NCI-H146 (cell line): ENCODE measurements at regions not wholly inside any gene's neighbourhood (a gene's known extent, or its start where the extent isn't known, plus 50 kb on each side); places are given as distances from the start of the nearest gene placed in this dataset.

Source experiments
- DNase-seq: peaks from one replicate; lab custom pipeline; 2025; lab: John Stamatoyannopoulos, UW

DNA sequence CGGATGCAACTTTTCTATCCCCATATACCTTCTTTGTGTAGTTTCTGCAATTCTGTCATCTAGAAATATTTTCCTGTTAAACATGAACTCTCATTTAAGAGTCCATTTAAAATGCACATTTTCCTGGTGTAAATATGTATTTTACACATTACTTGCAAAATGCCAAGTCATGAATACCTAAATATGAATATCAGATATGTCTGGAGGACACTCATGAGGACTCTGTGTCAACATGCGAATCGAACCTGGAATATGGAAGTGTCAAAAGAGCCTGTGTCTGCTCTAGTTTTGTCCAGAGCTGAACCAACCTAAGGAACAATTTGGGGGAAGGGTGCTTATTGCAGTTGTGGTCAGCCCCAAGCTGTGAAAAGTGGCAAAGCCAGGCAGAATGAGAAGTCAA, 163.7 kb upstream of the CELF2 start:
- no peak for DNase-seq

DNA sequence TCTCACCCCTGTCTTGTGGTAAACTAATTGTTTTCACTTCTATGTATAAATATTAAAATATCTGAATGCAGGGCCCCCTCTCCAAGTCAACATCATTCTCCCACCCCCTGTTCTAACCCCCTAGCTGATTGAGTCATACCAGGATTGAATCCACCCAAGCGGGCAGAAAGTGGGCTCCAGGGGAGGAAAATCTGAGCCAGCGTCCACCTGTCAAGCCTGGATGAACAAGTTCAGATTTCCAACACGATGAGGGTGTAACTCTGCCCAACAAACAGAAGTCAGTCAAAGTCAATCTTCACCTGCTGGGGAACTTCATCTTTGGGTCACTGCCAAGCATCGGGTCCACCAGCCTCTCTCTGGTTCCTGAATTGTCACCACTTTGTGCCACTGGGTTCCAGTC, 162.9 kb upstream of the CELF2 start:
- DNase-seq, result no peak

DNA sequence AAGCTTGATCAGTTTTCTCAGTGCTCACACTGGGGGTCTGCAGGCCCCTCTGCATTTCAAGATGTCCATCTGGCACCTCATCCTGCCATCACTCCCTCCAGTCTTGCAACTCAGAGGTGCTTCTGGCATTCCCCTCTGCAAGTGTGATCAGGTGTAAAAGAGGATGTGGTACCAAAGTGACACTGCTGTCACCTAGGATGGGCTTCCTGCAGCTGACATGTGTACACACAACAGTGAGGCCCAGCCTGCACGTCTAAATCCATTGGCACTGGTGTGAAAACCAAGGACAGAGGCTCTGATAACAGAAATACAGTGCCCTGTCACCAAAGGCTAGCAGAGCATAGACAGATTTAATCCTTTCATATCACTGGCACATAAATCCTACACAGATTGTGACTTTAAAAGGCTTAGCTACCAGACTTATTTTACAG, 162.5 kb upstream of the CELF2 start:
- no peak for DNase-seq

DNA sequence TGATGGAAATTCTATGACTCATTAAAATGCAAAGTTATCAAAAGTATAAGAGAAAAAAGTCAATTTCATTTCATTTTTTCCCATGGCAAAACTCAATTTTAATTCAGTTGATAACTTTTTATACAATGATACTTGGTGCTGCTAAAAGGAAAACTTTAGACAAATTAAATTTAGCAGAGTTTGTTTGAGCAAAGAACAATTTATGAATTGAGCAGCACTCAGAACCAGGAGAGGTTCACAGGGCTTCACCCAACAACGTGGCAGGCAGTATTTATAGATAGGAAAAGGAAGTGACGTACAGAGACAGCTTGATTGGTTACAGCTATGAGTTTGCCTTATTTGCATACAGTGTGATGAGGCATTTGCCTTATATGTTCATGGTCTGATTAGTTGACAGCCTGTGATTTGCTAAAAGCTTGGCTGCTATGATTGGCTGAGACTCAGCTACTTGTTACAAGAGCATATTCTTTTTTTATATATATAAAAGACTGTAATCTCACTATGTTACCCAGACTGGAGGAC, 157.2 kb upstream of the CELF2 start:
- no peak for DNase-seq

DNA sequence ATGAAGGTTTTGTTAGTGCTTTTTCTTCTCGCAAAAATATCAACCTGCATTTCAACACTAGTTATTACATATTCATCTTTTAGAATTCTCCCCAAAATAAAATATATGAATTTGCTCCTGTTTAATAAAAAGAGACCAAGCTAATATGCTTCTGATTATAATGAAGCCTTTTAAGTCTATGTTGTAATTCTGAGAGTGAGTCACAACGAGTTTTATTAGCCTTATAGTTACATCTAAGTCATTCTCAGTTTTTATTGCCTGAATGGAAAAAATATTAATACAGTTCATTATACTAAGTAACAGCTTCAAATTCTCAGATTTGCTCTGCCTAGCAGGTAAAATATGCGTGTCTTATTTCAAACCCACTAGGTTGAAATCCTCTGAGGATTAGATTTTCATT, 152.4 kb upstream of the CELF2 start:
- DNase-seq, result no peak

DNA sequence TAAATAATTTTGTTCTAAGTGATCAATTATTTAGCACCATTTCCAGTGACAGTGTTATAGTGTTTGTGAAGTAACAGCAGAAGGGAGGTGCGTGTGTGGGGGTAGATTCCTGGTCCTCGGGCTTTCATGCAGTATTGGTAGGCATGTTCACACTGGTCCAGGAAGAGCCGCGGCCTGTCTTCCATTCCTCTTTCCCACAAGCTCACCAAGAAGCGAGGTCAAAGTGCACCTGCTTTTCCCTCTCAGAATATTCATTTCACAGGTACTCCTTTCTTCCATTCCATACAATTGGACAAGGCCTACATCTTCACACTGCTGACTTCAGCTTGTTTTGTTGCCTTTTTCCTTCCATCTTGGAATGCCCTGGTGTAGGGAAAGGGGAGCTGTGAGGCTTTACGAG, 151.8 kb upstream of the CELF2 start:
- DNase-seq, result no peak

DNA sequence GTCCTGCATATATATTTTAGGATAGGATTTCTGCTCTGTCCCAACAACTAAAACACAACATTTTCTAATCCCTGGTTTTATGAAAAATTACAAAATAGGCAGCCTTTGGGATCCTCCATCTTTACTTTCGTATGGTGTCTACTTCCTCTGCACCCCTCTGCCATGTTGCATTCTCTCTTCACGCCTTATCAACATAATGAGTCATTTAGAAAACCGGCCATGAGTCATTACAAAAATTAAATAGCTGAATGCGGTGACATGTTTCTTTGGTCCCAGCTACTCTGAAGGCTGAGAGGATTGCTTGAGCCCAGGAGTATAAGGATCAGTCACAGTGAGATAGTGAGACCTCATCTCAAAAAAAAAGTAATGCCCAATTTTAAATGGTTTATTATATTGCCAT, 148.1 kb upstream of the CELF2 start:
- DNase-seq, result no peak

DNA sequence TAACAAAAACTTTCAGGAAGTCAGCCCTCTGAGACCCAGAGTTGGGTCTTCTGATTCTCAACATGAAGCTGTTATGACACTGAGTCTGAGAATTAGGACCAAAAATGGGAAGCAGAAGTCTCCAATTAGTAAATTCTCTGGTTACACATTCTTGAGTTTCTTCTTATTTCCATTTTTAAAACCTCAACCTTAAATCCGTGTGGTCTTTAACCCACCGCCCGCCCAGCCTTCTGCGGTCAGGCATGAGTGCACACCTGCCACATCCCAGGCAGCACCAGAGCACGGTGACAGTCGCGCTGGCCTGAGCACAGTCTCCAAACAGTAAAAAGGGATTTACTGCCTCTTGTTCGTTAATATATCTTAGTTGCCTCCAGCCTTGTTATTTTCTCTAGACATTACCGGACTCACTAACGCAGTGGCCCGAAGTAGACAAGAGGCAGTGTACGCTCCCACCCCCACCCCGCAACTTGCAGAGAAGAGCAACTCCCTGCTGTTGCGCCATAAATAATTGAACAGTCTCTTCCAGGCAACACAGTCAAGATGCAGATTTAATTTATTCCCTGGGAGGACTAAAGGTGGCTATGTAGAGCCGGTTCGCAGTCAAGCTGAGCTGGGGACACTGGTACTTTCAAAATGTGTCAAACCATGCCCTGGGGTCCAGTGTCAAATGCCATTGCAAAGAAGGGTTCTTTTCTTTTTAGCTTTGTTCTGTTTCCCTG, 147.0 kb upstream of the CELF2 start:
- no peak for DNase-seq

DNA sequence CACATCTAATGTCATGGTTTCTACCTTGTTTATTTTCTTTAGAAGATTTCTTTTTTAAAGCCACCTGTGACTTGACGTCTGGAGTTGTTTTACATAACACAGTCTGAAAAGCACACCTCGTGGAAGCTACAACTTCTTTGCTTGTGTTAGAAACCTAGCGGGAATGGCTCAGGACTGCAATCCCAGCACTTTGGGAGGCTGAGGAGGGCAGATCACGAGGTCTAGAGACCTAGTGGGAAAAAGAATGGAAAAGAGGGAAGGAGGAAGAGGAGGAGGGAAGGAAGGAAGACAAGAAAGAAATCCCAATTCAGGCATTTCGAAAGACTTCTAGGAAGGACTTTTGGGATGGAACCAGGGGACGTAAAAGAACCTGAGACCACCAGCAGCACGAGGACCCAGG, 146.3 kb upstream of the CELF2 start:
- no peak for DNase-seq

DNA sequence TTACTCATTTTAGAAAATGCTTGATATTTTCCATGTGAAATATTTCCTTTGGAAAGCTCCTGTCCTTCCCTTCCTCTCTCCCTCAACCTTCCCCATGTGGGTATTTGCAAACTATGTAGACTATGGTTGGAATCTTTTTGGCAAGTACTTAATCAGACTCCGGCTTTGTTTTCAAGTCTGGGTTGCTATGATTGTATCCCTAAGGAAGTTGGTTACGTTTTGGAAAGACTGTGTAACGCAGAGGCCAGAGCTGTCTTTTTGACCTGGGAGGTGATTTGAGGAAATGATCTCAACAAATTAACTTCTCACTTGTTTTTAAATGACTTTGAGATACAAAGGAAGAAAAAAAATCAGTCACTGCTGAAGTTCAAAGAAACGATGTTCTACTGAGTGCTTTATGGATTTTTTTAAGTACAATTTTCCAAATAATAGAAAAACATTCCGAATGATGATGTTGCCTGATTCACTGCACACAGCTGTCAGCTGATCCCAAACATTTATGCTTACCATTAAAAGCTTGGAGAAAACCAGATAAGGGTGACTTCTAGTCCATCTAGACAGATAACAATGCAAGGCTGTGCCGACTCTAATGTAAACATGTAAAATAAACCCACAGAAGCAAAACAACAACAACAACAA, 145.5 kb upstream of the CELF2 start:
- DNase-seq, result no peak

DNA sequence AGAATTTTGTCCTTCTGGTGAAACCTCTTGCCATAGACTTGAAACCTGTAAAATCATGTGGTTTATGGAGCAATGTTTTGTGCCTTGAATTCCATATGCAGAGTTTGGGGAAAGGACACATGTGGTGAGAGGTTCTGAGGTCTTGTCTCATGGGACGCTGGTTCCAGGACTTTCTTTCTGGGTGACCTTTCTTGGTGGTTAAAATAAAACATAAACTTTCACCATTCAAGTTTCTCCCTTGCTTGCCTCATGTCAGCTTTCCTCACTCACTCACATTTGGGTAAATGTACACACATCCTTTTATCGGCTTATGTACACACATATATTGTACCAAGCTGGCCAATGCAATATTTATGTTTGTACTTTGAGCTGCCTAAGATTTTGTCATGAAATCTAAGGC, 144.9 kb upstream of the CELF2 start:
- no peak for DNase-seq

DNA sequence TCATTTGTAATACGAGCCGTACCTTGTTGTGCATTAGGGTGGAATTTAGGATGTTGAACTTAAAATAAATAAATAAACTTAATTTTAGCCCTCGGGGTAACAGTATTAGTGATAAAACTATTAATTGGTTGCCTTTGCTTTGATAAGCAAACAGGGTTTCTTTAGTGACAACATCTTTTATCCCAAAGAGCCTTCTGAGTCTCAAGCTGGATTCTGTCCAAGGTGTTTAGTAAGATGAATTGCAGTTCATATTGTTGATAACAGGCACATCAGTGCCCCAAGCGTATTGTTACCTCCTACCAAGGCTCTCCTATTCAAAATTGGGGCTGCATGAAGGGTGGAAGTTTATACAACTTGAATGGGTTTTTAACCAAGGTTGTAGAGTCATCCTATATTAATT, 144.4 kb upstream of the CELF2 start:
- no peak for DNase-seq

DNA sequence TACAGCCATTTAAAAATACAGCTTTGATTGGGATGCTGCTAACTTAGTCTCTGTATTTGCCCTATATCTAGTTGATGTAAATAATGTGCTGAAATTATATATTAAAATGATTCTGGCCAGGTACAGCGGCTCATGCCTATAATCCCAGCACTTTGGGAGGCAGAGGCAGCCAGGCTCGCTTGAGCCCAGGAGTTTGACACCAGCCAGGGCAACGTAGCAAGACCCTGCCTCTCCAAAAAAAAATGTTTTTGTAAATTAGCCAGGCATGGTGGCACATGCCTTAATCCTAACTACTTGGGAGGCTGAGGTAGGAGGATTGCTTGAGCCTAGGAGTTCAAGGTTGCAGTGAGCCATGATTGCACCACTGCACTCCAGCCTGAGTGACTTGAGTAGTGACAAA, 143.8 kb upstream of the CELF2 start:
- no peak for DNase-seq

DNA sequence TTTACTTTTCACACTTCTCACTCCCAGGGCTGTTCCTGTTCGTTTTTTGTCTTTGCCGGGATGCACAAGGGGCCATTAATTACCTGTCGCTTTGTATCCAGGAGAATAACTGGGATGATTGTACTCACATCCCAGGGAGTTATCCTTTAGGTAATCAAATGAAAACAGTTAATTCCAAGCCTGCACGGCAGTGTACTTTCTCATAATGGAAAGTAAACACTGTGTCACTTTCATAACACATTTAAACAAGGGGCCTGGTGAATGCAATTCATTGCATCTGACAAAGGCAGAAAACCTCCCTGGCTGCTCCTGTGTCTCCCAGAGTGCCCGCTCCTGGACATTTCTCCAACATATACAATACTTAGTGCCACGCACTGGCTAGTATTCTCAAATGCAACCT, 138.7 kb upstream of the CELF2 start:
- peak; percentile 91 for DNase-seq

DNA sequence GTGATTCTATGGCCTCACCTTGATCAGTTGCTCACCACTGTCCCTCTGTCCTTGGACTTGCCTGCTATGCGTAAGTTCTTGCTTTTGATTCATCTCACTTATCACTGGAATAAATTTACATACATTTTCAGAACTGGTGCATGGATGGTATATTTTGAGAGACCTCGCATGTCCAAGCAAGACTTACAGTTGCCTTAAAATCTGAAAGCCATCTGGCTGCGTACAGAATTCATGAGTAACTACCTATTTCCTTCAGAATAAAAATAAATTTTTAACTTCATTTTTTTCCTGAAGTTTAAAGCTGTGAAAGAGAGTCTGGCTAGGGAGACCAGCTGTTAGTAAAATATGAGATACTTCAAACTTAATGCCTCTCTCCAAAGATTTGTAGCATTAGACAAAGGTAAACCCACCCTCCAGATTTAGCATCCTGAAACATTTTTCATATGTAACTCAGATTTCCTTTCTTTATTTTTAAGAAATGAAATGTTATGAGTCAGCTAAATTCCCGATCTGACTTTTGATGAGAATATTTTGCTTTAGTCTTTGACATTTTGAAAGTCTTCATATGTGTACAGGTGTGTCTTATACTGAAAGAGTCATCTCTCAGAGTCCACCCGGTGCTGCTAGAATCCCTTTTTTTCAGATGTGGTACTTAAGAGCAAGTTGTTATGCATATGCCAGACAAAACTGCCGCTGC, 136.4 kb upstream of the CELF2 start:
- no peak for DNase-seq

DNA sequence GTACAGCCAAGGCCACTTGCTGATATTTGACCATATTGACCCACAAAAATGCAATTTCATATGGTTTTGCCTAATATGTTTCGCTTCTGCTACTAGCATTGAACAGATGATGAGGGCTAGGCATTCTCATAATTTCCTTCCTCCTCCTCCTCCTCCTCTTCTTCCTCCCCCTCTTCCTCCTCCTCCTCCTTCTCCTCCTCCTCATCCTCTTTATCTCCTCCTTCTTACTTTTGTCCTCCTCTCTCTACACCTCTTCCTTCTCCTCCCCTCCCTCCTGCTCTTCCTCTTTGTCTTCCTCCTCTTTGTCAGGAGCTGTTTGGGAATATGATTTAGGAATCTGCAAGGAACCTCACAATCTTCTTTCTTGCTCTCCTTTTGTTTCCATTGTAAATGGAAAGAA, 133.9 kb upstream of the CELF2 start:
- no peak for DNase-seq

DNA sequence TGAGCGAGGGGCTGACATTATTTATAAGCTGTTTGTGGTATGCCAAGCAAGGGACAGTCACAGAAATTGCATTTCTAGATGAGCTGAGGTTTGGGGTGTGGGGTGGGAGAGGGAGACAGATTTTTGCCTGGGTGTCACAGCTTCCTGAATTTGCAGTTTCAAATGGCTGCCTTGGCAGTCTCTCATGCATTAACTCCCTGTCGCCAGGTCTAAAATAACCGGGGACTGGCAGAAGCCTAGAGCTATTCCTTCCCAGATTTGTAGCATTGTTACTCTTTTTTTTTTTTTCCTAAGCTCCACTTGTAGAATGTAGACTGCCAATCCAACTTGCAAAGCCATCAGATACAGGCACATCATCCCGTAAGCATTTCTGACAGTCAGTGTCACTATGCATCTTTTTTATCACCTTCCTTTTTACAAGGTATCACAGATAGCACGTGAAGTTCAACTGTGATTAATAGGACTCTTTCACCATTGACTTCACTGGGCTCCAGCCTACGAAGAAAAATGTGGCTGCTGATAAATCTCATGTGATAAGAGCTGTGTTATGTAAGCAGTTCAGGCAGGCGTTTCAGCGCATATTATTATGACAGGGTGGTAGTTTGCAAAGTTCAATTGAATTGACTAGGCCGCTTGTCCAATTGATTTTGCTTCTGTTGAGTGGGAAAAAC, 130.7 kb upstream of the CELF2 start:
- DNase-seq, result no peak

DNA sequence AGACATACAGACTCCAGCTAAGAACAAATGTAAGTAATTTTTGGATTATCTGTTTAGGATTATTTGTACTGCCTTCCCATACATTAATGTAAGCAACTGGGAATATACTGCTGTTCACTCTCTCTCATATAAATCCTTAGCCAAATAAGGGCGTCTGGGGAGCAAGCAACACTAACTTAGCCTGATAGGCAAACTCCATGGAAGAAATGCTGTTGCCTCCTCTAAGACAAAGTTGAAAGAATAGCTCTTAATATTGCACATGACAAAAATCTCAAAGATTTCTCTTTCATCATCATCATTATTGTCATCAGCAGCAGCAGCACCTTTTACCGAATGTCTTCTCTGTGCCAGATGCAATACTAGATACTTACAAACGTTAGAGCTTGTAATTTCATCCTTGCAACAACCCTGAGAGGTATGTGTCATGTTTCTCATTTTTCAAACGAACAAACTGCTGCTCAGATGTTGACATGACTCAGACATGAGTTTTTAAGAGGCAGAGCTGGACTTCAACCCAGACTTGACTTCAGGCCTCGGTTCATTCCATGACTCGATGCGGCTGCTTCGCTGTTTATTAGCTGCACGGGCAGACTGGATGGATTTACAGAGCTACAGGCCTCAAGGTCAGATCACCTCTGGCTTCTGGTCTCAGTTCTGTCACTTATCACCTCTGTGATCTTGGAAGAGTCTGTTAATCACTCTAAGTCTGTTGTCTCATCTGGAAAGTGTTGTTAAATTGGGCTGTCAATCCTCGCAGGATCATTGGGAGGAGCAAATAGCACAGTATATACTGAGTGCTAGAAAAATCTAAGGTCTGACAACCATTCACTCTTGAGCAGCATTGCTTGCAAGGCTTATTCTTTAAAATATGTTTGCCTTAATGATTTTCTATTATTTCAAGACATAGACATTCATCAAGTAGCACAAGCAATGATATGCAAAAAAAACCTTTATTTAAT, 126.3 kb upstream of the CELF2 start:
- no peak for DNase-seq

DNA sequence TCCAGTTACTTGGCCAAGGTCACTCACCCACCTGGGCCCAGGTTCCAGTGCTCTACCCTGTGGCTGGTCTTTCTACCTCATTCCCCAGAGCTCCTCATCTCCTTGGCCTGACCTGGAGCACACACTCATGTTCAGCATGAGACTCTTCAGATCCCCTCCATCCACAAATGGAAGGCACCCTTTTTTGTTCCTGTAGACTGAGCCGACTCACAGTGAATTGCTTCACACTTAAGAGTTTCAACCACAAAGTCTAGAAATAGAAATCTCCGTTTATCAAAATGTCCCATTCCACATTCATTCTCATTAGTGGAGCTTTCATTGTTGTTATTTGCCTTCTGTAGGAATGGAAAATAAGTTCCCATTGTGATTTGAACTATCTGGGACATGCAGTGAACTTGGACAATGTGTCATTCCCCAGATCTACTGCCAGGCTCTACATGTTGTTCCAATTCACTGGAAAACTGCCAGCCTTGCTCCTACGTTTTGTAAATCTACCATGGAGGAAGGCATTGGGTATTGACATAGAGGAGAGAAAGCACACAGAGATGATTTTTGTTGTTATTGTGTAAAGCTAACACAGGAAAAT, 125.3 kb upstream of the CELF2 start:
- DNase-seq, result no peak

DNA sequence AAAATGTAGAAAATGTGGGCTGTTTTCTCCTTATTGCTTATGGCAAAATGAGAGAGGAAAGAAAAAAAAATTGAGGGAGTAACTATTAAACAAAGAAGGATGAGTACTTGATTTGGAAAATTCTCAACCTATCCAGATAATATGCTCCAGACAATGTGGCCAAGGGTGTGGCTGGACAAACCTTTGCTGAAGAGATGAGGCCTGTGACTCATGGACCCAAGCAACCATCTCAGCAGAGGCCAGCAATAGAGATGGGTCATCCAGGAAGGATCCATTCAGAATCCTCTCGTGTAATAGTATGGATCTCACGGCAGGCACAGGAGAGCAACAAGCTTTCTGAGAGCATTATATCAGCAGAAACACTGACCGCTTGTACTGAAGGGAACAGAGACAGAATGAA, 120.3 kb upstream of the CELF2 start:
- DNase-seq, result no peak

DNA sequence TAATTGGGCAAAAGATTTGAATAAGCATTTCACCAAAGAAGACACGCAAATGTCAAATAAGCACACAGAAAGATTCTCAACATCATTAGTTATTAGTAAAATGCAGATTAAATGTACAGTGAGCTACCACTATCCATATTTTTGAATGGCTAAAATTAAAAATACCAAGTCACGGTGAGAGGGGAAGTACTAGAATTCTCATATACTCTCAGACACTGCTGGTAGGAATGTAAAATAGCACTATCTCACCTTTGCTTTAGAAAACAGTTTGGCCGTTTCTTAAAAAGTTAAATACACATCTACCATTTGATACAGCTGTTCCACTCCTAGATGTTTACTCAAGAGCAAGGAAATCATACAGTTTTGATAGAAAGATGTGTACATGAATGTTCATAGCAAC, 115.8 kb upstream of the CELF2 start:
- no peak for DNase-seq
